ENCODE measurements at regions not wholly inside any gene's neighbourhood (a gene's known extent, or its start where the extent isn't known, plus 50 kb on each side); places are given as distances from the start of the nearest gene placed in this dataset.

- TF ChIP-seq POLR2AphosphoS5 (IDR thresholded peaks at IDR 0.05; ENCODE audit: low read depth), result no peak
- TF ChIP-seq CTCF (conservative IDR thresholded peaks at IDR 0.05; ENCODE audit: low read depth in 2 of 2), result no peak
- no peak for TF ChIP-seq EZH2 (IDR thresholded peaks at IDR 0.05; ENCODE audit: low read depth, unreplicated experiment)
- no peak for TF ChIP-seq JUNB (IDR thresholded peaks at IDR 0.05; ENCODE audit: unreplicated experiment)
- TF ChIP-seq EZH2phosphoT487 (IDR thresholded peaks at IDR 0.05; ENCODE audit: unreplicated experiment), result no peak
These were observed 216.0 kb upstream of the HAAO start for GRCh38 chr2:43008388-43008787.

Measured in GM23338 (cell line).